H9 (cell line): ENCODE measurements at regions not wholly inside any gene's neighbourhood (a gene's known extent, or its start where the extent isn't known, plus 50 kb on each side); places are given as distances from the start of the nearest gene placed in this dataset.
"Not testable (repeated sequence)": the region's sequence is repeated elsewhere in the genome, so short reads cannot be mapped to it uniquely, and the experiment has no call there.

Experiments
- DNase-seq: peaks from one replicate; pipeline ENCODE4 v3.0.0-alpha.2; 2017
- H2AFZ ChIP-seq: one replicate; pipeline ENCODE4 v1.6.1; 2013; ENCODE audit warnings: mild to moderate bottlenecking, low read length, control low read depth, moderate library complexity
- H2AK5ac ChIP-seq: 2 replicates; pipeline ENCODE4 v1.6.1; 2013; ENCODE audit warnings: low read length, control low read depth, mixed read lengths; ENCODE audit not compliant: insufficient read length
- H2BK120ac ChIP-seq: one replicate; pipeline ENCODE4 v1.6.1; 2013; ENCODE audit warnings: low read depth, mild to moderate bottlenecking, low read length, control low read depth, inconsistent platforms; ENCODE audit not compliant: poor library complexity, severe bottlenecking
- H2BK12ac ChIP-seq: 2 replicates; pipeline ENCODE4 v1.6.1; 2013; ENCODE audit warnings: low read length, control low read depth, mixed read lengths, low read depth; ENCODE audit not compliant: insufficient read length
- H2BK15ac ChIP-seq: 2 replicates; pipeline ENCODE4 v1.6.1; 2013; ENCODE audit warnings: low read depth, low read length, control low read depth
- H2BK20ac ChIP-seq: one replicate; pipeline ENCODE4 v1.6.1; 2013; ENCODE audit warnings: low read depth, mild to moderate bottlenecking, low read length, control low read depth, inconsistent platforms; ENCODE audit not compliant: poor library complexity, severe bottlenecking
- H2BK5ac ChIP-seq: 2 replicates; pipeline ENCODE4 v1.6.1; 2013; ENCODE audit warnings: low read length, control low read depth, mixed read lengths; ENCODE audit not compliant: insufficient read length
- H3K14ac ChIP-seq: 2 replicates; pipeline ENCODE4 v1.6.1; 2013; ENCODE audit warnings: low read length, control low read depth; ENCODE audit not compliant: insufficient read depth
- H3K18ac ChIP-seq: 2 replicates; pipeline ENCODE4 v1.6.1; 2013; ENCODE audit warnings: low read depth, mild to moderate bottlenecking, mixed read lengths, low read length, control low read depth; ENCODE audit not compliant: insufficient read length
- H3K23ac ChIP-seq: 2 replicates; pipeline ENCODE4 v1.6.1; 2013; ENCODE audit warnings: low read length, control low read depth, mixed read lengths, low read depth; ENCODE audit not compliant: insufficient read length
- H3K23me2 ChIP-seq: 2 replicates; pipeline ENCODE4 v1.6.1; 2013; ENCODE audit warnings: low read depth, mild to moderate bottlenecking, mixed read lengths, low read length, control low read depth; ENCODE audit not compliant: insufficient read length, poor library complexity, severe bottlenecking
- H3K27ac ChIP-seq: 2 replicates; pipeline ENCODE4 v1.5.1; 2013; ENCODE audit warnings: low read length, control low read depth, mixed read lengths, low read depth; ENCODE audit not compliant: insufficient read length
- H3K27me3 ChIP-seq: 2 replicates; pipeline ENCODE4 v1.6.1; 2013; ENCODE audit warnings: low read length, control low read depth, inconsistent platforms; ENCODE audit not compliant: insufficient read depth
- H3K4ac ChIP-seq: 2 replicates; pipeline ENCODE4 v1.6.1; 2013; ENCODE audit warnings: low read depth, mild to moderate bottlenecking, control low read depth, inconsistent platforms, low read length, moderate library complexity
- H3K4me1 ChIP-seq: 2 replicates; pipeline ENCODE4 v1.6.1; 2013; ENCODE audit warnings: low read length, control low read depth, inconsistent platforms; ENCODE audit not compliant: insufficient read depth
- H3K4me2 ChIP-seq: 2 replicates; pipeline ENCODE4 v1.6.1; 2013; ENCODE audit warnings: low read length, control low read depth, mixed read lengths; ENCODE audit not compliant: insufficient read length, insufficient read depth
- H3K56ac ChIP-seq: 2 replicates; pipeline ENCODE4 v1.6.1; 2013; ENCODE audit warnings: low read depth, mild to moderate bottlenecking, mixed read lengths, low read length, control low read depth; ENCODE audit not compliant: insufficient read length
- H3K79me1 ChIP-seq: 2 replicates; pipeline ENCODE4 v1.6.1; 2013; ENCODE audit warnings: low read depth, mild to moderate bottlenecking, moderate library complexity, low read length, control low read depth, inconsistent platforms; ENCODE audit not compliant: insufficient read depth, poor library complexity, severe bottlenecking
- H3K79me2 ChIP-seq: 2 replicates; pipeline ENCODE4 v1.6.1; 2013; ENCODE audit warnings: low read length, control low read depth, inconsistent platforms; ENCODE audit not compliant: insufficient read depth
- H3K9ac ChIP-seq: 2 replicates; pipeline ENCODE4 v1.6.1; 2013; ENCODE audit warnings: low read length, control low read depth, mixed read lengths; ENCODE audit not compliant: insufficient read length; ENCODE audit errors: extremely low read depth
- H3K9me3 ChIP-seq: one replicate; pipeline ENCODE4 v1.6.1; 2013; ENCODE audit warnings: low read depth, low read length, inconsistent platforms; ENCODE audit not compliant: control insufficient read depth
- H3T11ph ChIP-seq: one replicate; pipeline ENCODE4 v1.6.1; 2013; ENCODE audit warnings: mild to moderate bottlenecking, low read length, control low read depth, inconsistent platforms
- H4K20me1 ChIP-seq: one replicate; pipeline ENCODE4 v1.6.1; 2013; ENCODE audit not compliant: control insufficient read depth, insufficient read length, insufficient read depth
- H4K5ac ChIP-seq: 2 replicates; pipeline ENCODE4 v1.6.1; 2013; ENCODE audit warnings: low read depth, mild to moderate bottlenecking, mixed read lengths, low read length, control low read depth; ENCODE audit not compliant: insufficient read length
- H4K8ac ChIP-seq: replicated peaks from 2 replicates; pipeline ENCODE4 v1.6.1; 2013; ENCODE audit warnings: low read length, control low read depth, mixed read lengths, low read depth; ENCODE audit not compliant: insufficient read length
- H4K91ac ChIP-seq: 2 replicates; pipeline ENCODE4 v1.6.1; 2013; ENCODE audit warnings: low read depth, mild to moderate bottlenecking, moderate library complexity, mixed read lengths, low read length, control low read depth; ENCODE audit not compliant: insufficient read length
- H3K27ac Mint-ChIP-seq, 3 experiments: 2 replicates in 2 of 3; 3 replicates in 1 of 3; pipeline ENCODE4 v1.8.0; 2020 to 2021; ENCODE audit warnings: mixed read lengths in 3 of 3, mild to moderate bottlenecking in 1 of 3, moderate library complexity in 1 of 3
- H3K27me3 Mint-ChIP-seq: 2 replicates; pipeline ENCODE4 v1.8.0; 2021; ENCODE audit warnings: low read depth, mild to moderate bottlenecking, moderate library complexity, mixed read lengths
- H3K36me3 Mint-ChIP-seq, 3 experiments: 2 replicates in 2 of 3; 3 replicates in 1 of 3; pipeline ENCODE4 v1.8.0; 2020 to 2021; ENCODE audit warnings: low read depth in 3 of 3, mixed read lengths in 3 of 3; ENCODE audit not compliant: insufficient read depth in 1 of 3
- H3K4me1 Mint-ChIP-seq, 2 experiments: 2 replicates each; pipeline ENCODE4 v1.8.0; 2020; ENCODE audit warnings: mixed read lengths in 2 of 2
- H3K4me3 Mint-ChIP-seq, 2 experiments: 2 replicates in 1 of 2; 3 replicates in 1 of 2; pipeline ENCODE4 v1.8.0; 2020 to 2021; ENCODE audit warnings: mild to moderate bottlenecking in 2 of 2, mixed read lengths in 2 of 2, moderate library complexity in 1 of 2
- H3K9me3 Mint-ChIP-seq, 2 experiments: 2 replicates in 1 of 2; 3 replicates in 1 of 2; pipeline ENCODE4 v1.8.0; 2020; ENCODE audit warnings: mild to moderate bottlenecking in 2 of 2, mixed read lengths in 2 of 2, moderate library complexity in 1 of 2
- CTCF ChIP-seq: fragments of 200-600 bp; sonication (generic); conservative IDR thresholded peaks from 3 replicates; pipeline ENCODE4 v1.8.0; 2021; ENCODE audit warnings: antibody characterized with exemption, mild to moderate bottlenecking
- WGBS: extraction: QIAGEN DNeasy Blood & Tissue Kit; methylation state at CpG from one replicate; pipeline ENCODE4 v1.1.7; 2013; ENCODE audit warnings: missing lambda C conversion rate, low lambda C conversion rate, mixed read lengths; ENCODE audit not compliant: insufficient read length; ENCODE audit errors: extremely low coverage; 5-methylcytosine and 5-hydroxymethylcytosine counted together

- H3K4ac ChIP-seq = no peak overlapping the region
- Mint-ChIP-seq H3K36me3 (no peaks in the 10 kb centered on the region), H3K9me3 (no peaks in the 10 kb centered on the region; a peak in 1 of 5 replicates), H3K27me3 (no peaks in the 10 kb centered on the region), H3K4me3 (no peak overlapping the region), H3K27ac (no peak overlapping the region), H3K4me1 (peaks cover 16 to 24% of the 10 kb centered on the region in 2 experiments)
- no peak overlapping the region for H3K23ac ChIP-seq
- H3K79me2 ChIP-seq = no peaks in the 10 kb centered on the region
- H3K27ac ChIP-seq = no peak overlapping the region
- no peak overlapping the region for H3K4me2 ChIP-seq
- no peaks in the 10 kb centered on the region for H3K23me2 ChIP-seq
- no peak overlapping the region for H3K9ac ChIP-seq
- no peak overlapping the region for H2BK20ac ChIP-seq
- no peak overlapping the region for H2BK15ac ChIP-seq
- H3K18ac ChIP-seq = no peak overlapping the region
- no peaks in the 10 kb centered on the region for H3K79me1 ChIP-seq
- no peaks in the 10 kb centered on the region for H3K9me3 ChIP-seq
- no peaks in the 10 kb centered on the region for H3K27me3 ChIP-seq
- no peak overlapping the region for H2AFZ ChIP-seq
- DNase-seq = no peak
- no peak overlapping the region for H4K8ac ChIP-seq
- no CpG with 5 or more reads among the region's 1 CpG for WGBS
- no peak overlapping the region for H4K5ac ChIP-seq
- TF ChIP-seq CTCF = no peak
- H2AK5ac ChIP-seq = no peak overlapping the region
- no peak overlapping the region for H2BK12ac ChIP-seq
- no peak overlapping the region for H2BK5ac ChIP-seq
- no peak overlapping the region for H3K56ac ChIP-seq
- peaks cover 7% of the 10 kb centered on the region; the same call in 1 of the 2 replicates for H3K4me1 ChIP-seq
- no peak overlapping the region for H4K91ac ChIP-seq
- H3T11ph ChIP-seq = no peak overlapping the region
- H4K20me1 ChIP-seq = no peaks in the 10 kb centered on the region
- H2BK120ac ChIP-seq = no peak overlapping the region
- H3K14ac ChIP-seq = no peak overlapping the region
These were observed 69.9 kb upstream of the ADGRL2 start for GRCh38 chr1:81730881-81731280.

DNA sequence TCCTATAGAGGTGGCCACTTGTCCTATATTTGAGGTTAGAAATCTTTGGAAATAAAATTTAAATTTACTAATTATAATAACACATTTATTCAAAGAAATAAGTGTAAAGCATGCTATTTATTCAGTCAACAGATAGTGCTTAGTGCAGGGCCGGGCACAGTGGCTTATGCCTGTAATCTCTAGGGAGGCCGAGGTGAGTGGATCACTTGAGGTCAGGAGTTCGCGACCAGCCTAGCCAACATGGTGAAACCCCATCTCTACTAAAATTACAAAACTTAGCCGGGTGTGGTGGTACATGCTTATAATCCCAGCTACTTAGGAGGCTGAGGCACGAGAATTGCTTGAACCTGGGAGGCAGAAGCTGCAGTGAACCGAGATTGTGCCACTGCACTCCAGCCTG, 70.4 kb upstream of the ADGRL2 start:
- H3K4me1 Mint-ChIP-seq = peaks cover 16 to 24% of the 10 kb centered on the region in 2 experiments

More for the DNA sequence above, 70.4 kb upstream of the ADGRL2 start:
- not testable (repeated sequence) for H3K4ac ChIP-seq, H3K9ac ChIP-seq, H3K36me3 Mint-ChIP-seq, H2BK12ac ChIP-seq, H2BK120ac ChIP-seq, H4K20me1 ChIP-seq, H3K27me3 ChIP-seq, H3K23me2 ChIP-seq, H3K27ac ChIP-seq, H3K4me2 ChIP-seq, H2AFZ ChIP-seq, H3K14ac ChIP-seq, H3K79me2 ChIP-seq, H4K5ac ChIP-seq, H2BK15ac ChIP-seq, H3K9me3 ChIP-seq, DNase-seq, H3T11ph ChIP-seq, H3K27me3 Mint-ChIP-seq, H3K79me1 ChIP-seq, H4K91ac ChIP-seq, H2BK5ac ChIP-seq, H4K8ac ChIP-seq, H3K56ac ChIP-seq, H2AK5ac ChIP-seq, H2BK20ac ChIP-seq, H3K27ac Mint-ChIP-seq, H3K18ac ChIP-seq, H3K23ac ChIP-seq, H3K9me3 Mint-ChIP-seq, H3K4me3 Mint-ChIP-seq, H3K4me1 ChIP-seq
- no CpG with 5 or more reads among the region's 7 CpGs for WGBS
